ENCODE measurements at regions not wholly inside any gene's neighbourhood (a gene's known extent, or its start where the extent isn't known, plus 50 kb on each side); places are given as distances from the start of the nearest gene placed in this dataset.

GRCh38 chr2:145360129-145360790 lies 840.3 kb upstream of the ZEB2 start:
- no peak for TF ChIP-seq CTCF (IDR thresholded peaks at IDR 0.05; ENCODE audit: insufficient read depth, low read depth, low read length)
- no peak for TF ChIP-seq EZH2 (IDR thresholded peaks at IDR 0.05; ENCODE audit: insufficient read depth, low read length)

Data from astrocyte (in vitro differentiated cells and primary cell).